Neural progenitor cell (in vitro differentiated cells): ENCODE measurements at regions not wholly inside any gene's neighbourhood (a gene's known extent, or its start where the extent isn't known, plus 50 kb on each side); places are given as distances from the start of the nearest gene placed in this dataset.

Experiments used
- DNase-seq: peaks from one replicate; pipeline ENCODE4 v3.0.0-alpha.2; 2016; ENCODE audit warnings: low spot score
- H2AFZ ChIP-seq: fragments of 200-600 bp; sonication (generic); replicated peaks from 2 replicates; pipeline ENCODE4 v1.6.1; 2016; ENCODE audit warnings: antibody characterized with exemption
- H3F3A ChIP-seq: fragments of 200-600 bp; sonication (generic); 2 replicates; pipeline ENCODE4 v1.6.1; 2016; ENCODE audit warnings: antibody characterized with exemption, low read depth
- H3K27ac ChIP-seq: fragments of 200-600 bp; sonication (generic); 2 replicates; pipeline ENCODE4 v1.5.1; 2016; ENCODE audit warnings: mild to moderate bottlenecking
- H3K27me3 ChIP-seq: fragments of 200-600 bp; sonication (generic); 2 replicates; pipeline ENCODE4 v1.6.1; 2016; ENCODE audit warnings: mild to moderate bottlenecking, moderate library complexity
- H3K36me3 ChIP-seq: fragments of 200-600 bp; sonication (generic); 2 replicates; pipeline ENCODE4 v1.5.1; 2016
- H3K4me1 ChIP-seq: fragments of 200-600 bp; sonication (generic); 2 replicates; pipeline ENCODE4 v1.6.1; 2016; ENCODE audit warnings: mixed run types
- H3K4me2 ChIP-seq: fragments of 200-600 bp; sonication (generic); 2 replicates; pipeline ENCODE4 v1.6.1; 2016
- H3K4me3 ChIP-seq: fragments of 200-600 bp; sonication (generic); 2 replicates; pipeline ENCODE4 v1.5.1; 2016
- H3K79me2 ChIP-seq: fragments of 200-600 bp; sonication (generic); 2 replicates; pipeline ENCODE4 v1.6.1; 2016; ENCODE audit warnings: low read depth
- H3K9ac ChIP-seq: fragments of 200-600 bp; sonication (generic); 2 replicates; pipeline ENCODE4 v1.6.1; 2016
- H3K9me3 ChIP-seq: fragments of 200-600 bp; sonication (generic); 2 replicates; pipeline ENCODE4 v1.5.1; 2016; ENCODE audit warnings: low read depth
- H4K20me1 ChIP-seq: fragments of 200-600 bp; sonication (generic); 2 replicates; pipeline ENCODE4 v1.6.1; 2016; ENCODE audit warnings: low read depth
- H3K27ac Mint-ChIP-seq: 3 replicates; pipeline ENCODE4 v1.8.0; 2021; ENCODE audit warnings: mixed read lengths
- H3K27me3 Mint-ChIP-seq: 2 replicates; pipeline ENCODE4 v1.8.0; 2022; ENCODE audit warnings: low read depth, mild to moderate bottlenecking, inconsistent platforms, moderate library complexity, mixed read lengths; ENCODE audit not compliant: insufficient read depth
- H3K36me3 Mint-ChIP-seq: 3 replicates; pipeline ENCODE4 v1.8.0; 2021; ENCODE audit warnings: mixed read lengths
- H3K4me1 Mint-ChIP-seq: 3 replicates; pipeline ENCODE4 v1.8.0; 2021; ENCODE audit warnings: mixed read lengths
- H3K4me3 Mint-ChIP-seq: 3 replicates; pipeline ENCODE4 v1.8.0; 2021; ENCODE audit warnings: mild to moderate bottlenecking, moderate library complexity, mixed read lengths
- H3K9me3 Mint-ChIP-seq: 3 replicates; pipeline ENCODE4 v1.8.0; 2020; ENCODE audit warnings: mixed read lengths
- CTCF ChIP-seq: fragments of 200-600 bp; sonication (generic); IDR thresholded peaks from 2 replicates; pipeline ENCODE4 v1.5.1; 2017; ENCODE audit warnings: antibody characterized with exemption, mild to moderate bottlenecking
- EZH2 ChIP-seq: fragments of 200-600 bp; sonication (generic); IDR thresholded peaks from 2 replicates; pipeline ENCODE4 v1.6.1; 2017; ENCODE audit warnings: antibody characterized with exemption, mild to moderate bottlenecking, moderate library complexity
- EZH2phosphoT487 ChIP-seq: fragments of 200-600 bp; sonication (generic); IDR thresholded peaks from 2 replicates; pipeline ENCODE4 v1.6.1; 2017; ENCODE audit warnings: antibody characterized with exemption

DNA sequence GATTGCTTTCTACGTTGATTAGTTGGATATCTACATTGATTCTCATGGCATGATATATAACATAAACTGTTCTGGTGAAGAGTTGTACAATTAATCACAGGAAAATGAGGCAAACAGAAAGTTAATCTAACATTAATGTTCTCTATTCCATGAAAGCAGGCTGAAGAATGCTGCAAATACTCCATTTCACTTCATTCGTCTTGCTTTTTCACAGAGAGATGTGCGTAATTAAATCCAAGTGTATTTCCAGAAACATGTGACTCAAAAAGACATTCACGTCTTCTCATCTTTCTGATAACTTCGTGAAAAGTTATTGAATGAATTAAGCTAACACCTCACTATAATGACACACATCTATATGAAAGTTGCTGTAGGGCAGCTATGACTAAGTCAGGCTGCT, 1471.5 kb downstream of the DPP10 start:
- H3K4me3 ChIP-seq: no peak overlapping the region
- H3K4me1 ChIP-seq: no peaks in the 10 kb centered on the region
- no peaks in the 10 kb centered on the region for H3K36me3 ChIP-seq
- Mint-ChIP-seq H3K4me3 (no peak overlapping the region), H3K36me3 (no peaks in the 10 kb centered on the region), H3K9me3 (no peaks in the 10 kb centered on the region), H3K4me1 (peaks cover 2% of the 10 kb centered on the region), H3K27me3 (no peaks in the 10 kb centered on the region), H3K27ac (no peak overlapping the region)
- H3K9me3 ChIP-seq: no peaks in the 10 kb centered on the region
- no peak overlapping the region for H3K27ac ChIP-seq
- no peaks in the 10 kb centered on the region for H3F3A ChIP-seq
- TF ChIP-seq CTCF: no peak
- TF ChIP-seq EZH2phosphoT487: no peak
- TF ChIP-seq EZH2: no peak
- DNase-seq: no peak
- H3K79me2 ChIP-seq: no peaks in the 10 kb centered on the region
- H3K9ac ChIP-seq: no peak overlapping the region
- no peak overlapping the region for H3K4me2 ChIP-seq
- no peaks in the 10 kb centered on the region for H4K20me1 ChIP-seq
- H3K27me3 ChIP-seq: no peaks in the 10 kb centered on the region
- H2AFZ ChIP-seq: no peak overlapping the region

GRCh38 chr2:115921541-115921940, 1479.1 kb downstream of the DPP10 start:
- H3K36me3 Mint-ChIP-seq: no peaks in the 10 kb centered on the region
- no peaks in the 10 kb centered on the region for H3K27me3 Mint-ChIP-seq
- no peak for DNase-seq
- no peaks in the 10 kb centered on the region for H3K27me3 ChIP-seq
- H3K9me3 Mint-ChIP-seq: no peaks in the 10 kb centered on the region
- H3F3A ChIP-seq: no peaks in the 10 kb centered on the region
- H4K20me1 ChIP-seq: no peaks in the 10 kb centered on the region
- no peak overlapping the region for H3K4me3 Mint-ChIP-seq
- no peak overlapping the region for H2AFZ ChIP-seq
- no peaks in the 10 kb centered on the region for H3K9me3 ChIP-seq
- H3K4me1 ChIP-seq: no peaks in the 10 kb centered on the region
- no peak overlapping the region for H3K4me2 ChIP-seq
- H3K36me3 ChIP-seq: no peaks in the 10 kb centered on the region
- TF ChIP-seq EZH2phosphoT487: no peak
- no peak overlapping the region for H3K9ac ChIP-seq
- H3K79me2 ChIP-seq: no peaks in the 10 kb centered on the region
- no peak overlapping the region for H3K27ac Mint-ChIP-seq
- H3K27ac ChIP-seq: no peak overlapping the region
- H3K4me1 Mint-ChIP-seq: peaks cover 10% of the 10 kb centered on the region
- H3K4me3 ChIP-seq: no peak overlapping the region

- no peaks in the 10 kb centered on the region for H3K27me3 Mint-ChIP-seq
- Histone ChIP-seq H3K4me1 (no peaks in the 10 kb centered on the region), H3K79me2 (no peaks in the 10 kb centered on the region), H3K4me2 (no peak overlapping the region), H3K9me3 (no peaks in the 10 kb centered on the region), H3K9ac (no peak overlapping the region), H3F3A (no peaks in the 10 kb centered on the region), H4K20me1 (no peaks in the 10 kb centered on the region), H3K27ac (no peak overlapping the region), H3K4me3 (no peak overlapping the region), H3K27me3 (no peaks in the 10 kb centered on the region), H2AFZ (no peak overlapping the region), H3K36me3 (no peaks in the 10 kb centered on the region)
- DNase-seq: no peak
- TF ChIP-seq EZH2: no peak
- TF ChIP-seq EZH2phosphoT487: no peak
- no peak for TF ChIP-seq CTCF
- peaks cover 2% of the 10 kb centered on the region for H3K9me3 Mint-ChIP-seq
- no peak overlapping the region for H3K27ac Mint-ChIP-seq
- H3K4me3 Mint-ChIP-seq: no peak overlapping the region
- H3K4me1 Mint-ChIP-seq: no peaks in the 10 kb centered on the region
- H3K36me3 Mint-ChIP-seq: no peaks in the 10 kb centered on the region
These were observed 1497.5 kb downstream of the DPP10 start for GRCh38 chr2:115939902-115940301.

DNA sequence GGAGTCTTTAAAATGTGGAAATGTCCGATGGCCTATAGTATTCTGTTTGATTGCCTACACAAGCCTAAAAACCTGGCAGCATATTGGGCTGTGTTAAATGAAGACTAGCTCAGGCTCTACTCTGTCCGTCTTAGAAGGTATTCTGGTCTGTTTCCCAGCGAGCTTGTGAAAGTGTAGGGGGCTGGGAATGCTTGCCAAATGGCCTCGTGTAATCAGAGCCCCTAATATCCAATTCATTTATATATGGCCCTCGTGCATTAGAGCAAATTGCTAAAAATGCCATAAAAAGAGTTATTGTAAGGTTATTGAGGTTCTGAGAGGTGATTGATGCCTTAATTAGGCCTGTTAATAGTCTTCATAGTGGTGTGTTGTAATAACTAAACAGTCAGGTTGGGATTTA, 1500.4 kb downstream of the DPP10 start:
- no peak overlapping the region for H3K4me2 ChIP-seq
- no peak overlapping the region for H2AFZ ChIP-seq
- no peaks in the 10 kb centered on the region for H4K20me1 ChIP-seq
- Mint-ChIP-seq H3K36me3 (no peaks in the 10 kb centered on the region), H3K4me1 (no peaks in the 10 kb centered on the region), H3K4me3 (no peak overlapping the region), H3K27ac (no peak overlapping the region), H3K9me3 (peaks cover 2% of the 10 kb centered on the region), H3K27me3 (no peaks in the 10 kb centered on the region)
- H3K27me3 ChIP-seq: no peaks in the 10 kb centered on the region
- no peaks in the 10 kb centered on the region for H3K79me2 ChIP-seq
- H3K4me3 ChIP-seq: no peak overlapping the region
- H3F3A ChIP-seq: no peaks in the 10 kb centered on the region
- no peak for DNase-seq
- no peak overlapping the region for H3K9ac ChIP-seq
- H3K4me1 ChIP-seq: no peaks in the 10 kb centered on the region
- H3K27ac ChIP-seq: no peak overlapping the region
- TF ChIP-seq EZH2phosphoT487: no peak
- TF ChIP-seq EZH2: no peak
- TF ChIP-seq CTCF: no peak
- no peaks in the 10 kb centered on the region for H3K9me3 ChIP-seq
- H3K36me3 ChIP-seq: no peaks in the 10 kb centered on the region
